ENCODE measurements at regions not wholly inside any gene's neighbourhood (a gene's known extent, or its start where the extent isn't known, plus 50 kb on each side); places are given as distances from the start of the nearest gene placed in this dataset.

- H3K9me3 ChIP-seq (ENCODE audit: low read length), result no peaks in the 10 kb centered on the region
- intact Hi-C loops (cut with micrococcal nuclease; ENCODE audit: unreplicated experiment) (no loop called here), in situ Hi-C loops (cut with HindIII; ENCODE audit: extremely low pct_ligation_motif_present, low pct_unique_long_range_greater_than_20kb) (loop anchor here (5.0 kb wide), 1 partner anchor 651 kb away; the partner anchor contains the start of gene SHH)
- no peak for ATAC-seq
- 21% methylated on average over 9 of the region's 9 CpGs for WGBS (ENCODE audit: low lambda C conversion rate)
- H3K9ac ChIP-seq (ENCODE audit: insufficient read depth, low read depth, low read length), result no peak overlapping the region
- H3K27me3 ChIP-seq (ENCODE audit: control insufficient read depth in 1 of 2, insufficient read depth in 2 of 2, low read length in 2 of 2), result peaks cover 1 to 42% of the 10 kb centered on the region in 2 experiments; a peak in 3 of 5 replicates
- TF ChIP-seq ATF7 (IDR thresholded peaks at IDR 0.05) (peak; percentile 58; the same call in 1 of the 2 replicates), ATF7 (CRISPR knock-in tag; IDR thresholded peaks at IDR 0.05) (no peak), GLMP (CRISPR knock-in tag; IDR thresholded peaks at IDR 0.05; ENCODE audit: borderline replicate concordance) (no peak), MNT (IDR thresholded peaks at IDR 0.05) (0 out of 2 replicates have a peak, but pooled peaks have one; percentile 19)
- H4K20me1 ChIP-seq (ENCODE audit: insufficient read depth, low read length), result no peaks in the 10 kb centered on the region
- POLR2A ChIA-PET, result no interaction called here
- H3K27ac ChIP-seq (ENCODE audit: extremely low read length, insufficient read depth, low read length), result no peak overlapping the region
- FAIRE-seq, result no peak
- peaks cover 34% of the 10 kb centered on the region for H3K4me1 ChIP-seq (ENCODE audit: insufficient read depth, low read length)
- H3K36me3 ChIP-seq (replicated peaks in 1 of 2; ENCODE audit: control insufficient read depth in 1 of 2, insufficient read depth in 2 of 2, low read length in 2 of 2), result no peaks in the 10 kb centered on the region
- H3K4me2 ChIP-seq (ENCODE audit: low read depth, low read length), result no peak overlapping the region
- H3K4me3 ChIP-seq (replicated peaks in 1 of 3; ENCODE audit: insufficient read depth in 1 of 3, low read depth in 2 of 3, low read length in 3 of 3), result no peak overlapping the region
- DNase-seq (ENCODE audit: low spot score), result no peak
- no peaks in the 10 kb centered on the region for H3K79me2 ChIP-seq (ENCODE audit: insufficient read depth, low read length)
- CTCF ChIA-PET (ENCODE audit: low intra/inter-chr PET ratio, low total read pairs), result no interaction called here
- no peak overlapping the region for H2AFZ ChIP-seq (ENCODE audit: low read length)
- no TSS peak for BruUV-seq (replicated peaks)
Measured at GRCh38 chr7:156463280-156463679, 177.3 kb upstream of the RNF32 start.

GRCh38 chr7:156461881-156462665 lies 178.5 kb upstream of the RNF32 start:
- Histone ChIP-seq H3K9me3 (ENCODE audit: low read length) (no peaks in the 10 kb centered on the region), H3K27ac (ENCODE audit: extremely low read length, insufficient read depth, low read length) (no peak overlapping the region), H4K20me1 (ENCODE audit: insufficient read depth, low read length) (no peaks in the 10 kb centered on the region), H3K79me2 (ENCODE audit: insufficient read depth, low read length) (no peaks in the 10 kb centered on the region), H2AFZ (ENCODE audit: low read length) (no peak overlapping the region), H3K4me2 (ENCODE audit: low read depth, low read length) (no peak overlapping the region), H3K27me3 (ENCODE audit: control insufficient read depth in 1 of 2, insufficient read depth in 2 of 2, low read length in 2 of 2) (peaks cover 1 to 42% of the 10 kb centered on the region in 2 experiments; a peak in 3 of 5 replicates), H3K4me1 (ENCODE audit: insufficient read depth, low read length) (peaks cover 37% of the 10 kb centered on the region), H3K36me3 (replicated peaks in 1 of 2; ENCODE audit: control insufficient read depth in 1 of 2, insufficient read depth in 2 of 2, low read length in 2 of 2) (no peaks in the 10 kb centered on the region), H3K9ac (ENCODE audit: insufficient read depth, low read depth, low read length) (no peak overlapping the region), H3K4me3 (replicated peaks in 1 of 3; ENCODE audit: insufficient read depth in 1 of 3, low read depth in 2 of 3, low read length in 3 of 3) (no peak overlapping the region)
- in situ Hi-C loops (cut with HindIII; ENCODE audit: extremely low pct_ligation_motif_present, low pct_unique_long_range_greater_than_20kb) (loop anchor here (5.0 kb wide), 1 partner anchor 650 kb away; the partner anchor contains the start of gene SHH), intact Hi-C loops (cut with micrococcal nuclease; ENCODE audit: unreplicated experiment) (no loop called here)
- ATAC-seq, result no peak
- CTCF ChIA-PET (ENCODE audit: low intra/inter-chr PET ratio, low total read pairs), result no interaction called here
- WGBS (ENCODE audit: low lambda C conversion rate), result 65% methylated on average over 11 of the region's 22 CpGs
- no peak for FAIRE-seq
- POLR2A ChIA-PET, result no interaction called here
- no peak for DNase-seq (ENCODE audit: low spot score)
- BruUV-seq (replicated peaks), result no TSS peak
- TF ChIP-seq ZSCAN5A (CRISPR knock-in tag; IDR thresholded peaks at IDR 0.05; ENCODE audit: borderline replicate concordance), result no peak
- TF ChIP-seq SPEN (CRISPR knock-in tag; IDR thresholded peaks at IDR 0.05; ENCODE audit: low read depth), result no peak
- TF ChIP-seq ZNF574 (CRISPR knock-in tag; IDR thresholded peaks at IDR 0.05), result no peak
- TF ChIP-seq TEF (CRISPR knock-in tag; IDR thresholded peaks at IDR 0.05), result no peak
- TF ChIP-seq MTA1 (CRISPR knock-in tag; IDR thresholded peaks at IDR 0.05; ENCODE audit: borderline replicate concordance), result 0 out of 2 replicates have a peak, but pooled peaks have one; percentile 20

Measured in HepG2 (cell line).